GM18868 (cell line): ENCODE measurements at regions not wholly inside any gene's neighbourhood (a gene's known extent, or its start where the extent isn't known, plus 50 kb on each side); places are given as distances from the start of the nearest gene placed in this dataset.
A peak's percentile ranks its signal among the peaks of the same experiment; 100 is the strongest.
"Not testable (repeated sequence)": the region's sequence is repeated elsewhere in the genome, so short reads cannot be mapped to it uniquely, and the experiment has no call there.

Experiments
- ATAC-seq: cut with Tn5 transposase; IDR thresholded peaks from one replicate; pipeline ENCODE4 v1.9.1; 2021; ENCODE audit warnings: mild to moderate bottlenecking, moderate library complexity; ENCODE audit not compliant: unreplicated experiment

DNA sequence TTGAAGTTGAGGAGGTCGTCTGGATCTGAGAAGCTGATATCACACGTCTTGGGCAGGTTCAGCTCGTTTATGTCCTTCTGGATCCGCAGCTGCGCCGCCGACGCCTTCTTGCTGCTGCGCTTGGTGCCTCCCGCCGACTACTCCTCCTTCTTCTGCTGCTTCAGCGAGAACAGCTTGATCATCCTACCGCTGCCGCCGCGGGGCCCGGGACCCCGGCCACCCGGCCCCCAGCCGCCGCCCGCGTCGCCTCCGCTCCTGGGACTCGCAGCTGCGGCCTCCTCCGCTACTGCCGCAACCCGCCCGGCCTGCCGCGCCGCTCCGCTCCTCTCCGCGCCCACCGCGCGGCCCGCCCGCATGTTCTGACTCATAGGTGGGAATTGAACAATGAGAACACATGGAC, 1710.6 kb downstream of the TP53TG3F start:
- ATAC-seq = not testable (repeated sequence)

DNA sequence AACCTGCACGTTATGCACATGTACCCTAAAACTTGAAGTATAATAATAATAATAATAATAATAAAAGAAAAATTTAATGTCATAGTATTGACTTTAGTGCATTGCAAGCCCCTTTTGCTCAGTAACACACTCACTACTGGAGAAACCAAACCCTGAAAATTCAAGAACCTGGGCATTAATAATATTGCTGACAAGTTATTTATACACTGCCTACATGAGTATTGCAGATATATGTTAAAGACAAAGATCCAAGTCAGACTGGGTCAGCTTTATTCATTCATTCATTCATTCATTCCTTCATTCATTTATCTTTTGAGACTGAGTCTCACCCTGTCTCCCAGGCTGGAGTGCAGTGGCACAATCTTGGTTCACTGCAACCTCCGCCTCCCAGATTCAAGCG, 1711.2 kb downstream of the TP53TG3F start:
- no peak for ATAC-seq

DNA sequence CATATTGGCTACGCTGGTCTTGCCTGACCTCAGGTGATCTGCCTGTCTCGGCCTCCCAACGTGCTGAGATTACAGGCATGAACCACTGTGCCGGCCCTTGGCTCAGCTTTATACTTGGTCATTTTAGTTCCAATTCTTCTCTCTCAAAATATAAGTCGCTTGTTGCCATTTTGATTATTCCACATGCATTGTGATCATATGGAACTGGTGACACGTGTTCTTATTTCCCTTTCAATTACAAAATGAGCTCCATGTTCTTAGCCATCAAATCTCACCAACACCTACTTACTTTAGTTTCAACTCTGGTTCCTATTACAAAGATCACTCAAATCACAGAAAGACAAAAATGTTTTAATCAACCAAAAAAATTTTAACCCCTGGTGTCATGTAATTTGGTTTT, 1711.7 kb downstream of the TP53TG3F start:
- no peak for ATAC-seq

DNA sequence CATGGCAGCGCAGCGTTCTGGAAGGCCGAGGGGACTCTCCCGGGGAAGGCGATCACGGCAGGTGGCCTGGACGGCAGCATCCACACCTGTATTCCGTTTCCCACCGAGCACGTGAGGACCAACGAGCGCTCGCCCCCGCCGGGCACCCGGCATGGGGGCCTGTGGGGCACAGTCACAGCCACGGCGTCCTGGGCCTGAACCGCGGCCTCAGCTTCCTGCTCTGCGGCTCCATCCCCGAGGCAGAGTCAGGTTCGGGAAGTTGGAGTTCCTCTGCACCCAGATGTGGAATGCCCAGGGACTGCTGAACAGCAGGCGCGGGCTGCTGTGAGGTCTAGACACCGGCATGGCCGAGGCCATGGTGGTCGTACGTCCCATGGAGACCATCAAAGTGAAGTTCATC, 1713.9 kb downstream of the TP53TG3F start:
- no peak for ATAC-seq

DNA sequence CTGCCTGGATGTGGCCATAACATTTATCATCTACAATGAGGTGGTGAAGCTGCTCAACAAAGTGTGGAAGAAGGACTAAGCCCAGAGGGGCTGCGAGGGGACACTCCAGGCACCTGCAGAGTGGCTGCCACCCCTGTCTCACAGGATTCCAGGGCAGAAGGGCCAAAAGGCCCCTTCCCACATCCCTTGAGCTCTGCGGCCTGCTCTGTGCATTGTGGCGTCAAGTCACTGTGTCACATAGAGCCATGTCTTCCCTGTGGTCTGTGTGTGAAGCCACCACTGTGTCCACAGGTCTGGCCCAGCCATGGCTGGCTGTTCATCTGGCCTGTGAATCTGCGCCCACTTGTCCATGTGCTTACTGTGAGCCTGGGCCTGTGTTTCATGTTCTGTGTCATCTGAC, 1714.6 kb downstream of the TP53TG3F start:
- ATAC-seq = no peak

DNA sequence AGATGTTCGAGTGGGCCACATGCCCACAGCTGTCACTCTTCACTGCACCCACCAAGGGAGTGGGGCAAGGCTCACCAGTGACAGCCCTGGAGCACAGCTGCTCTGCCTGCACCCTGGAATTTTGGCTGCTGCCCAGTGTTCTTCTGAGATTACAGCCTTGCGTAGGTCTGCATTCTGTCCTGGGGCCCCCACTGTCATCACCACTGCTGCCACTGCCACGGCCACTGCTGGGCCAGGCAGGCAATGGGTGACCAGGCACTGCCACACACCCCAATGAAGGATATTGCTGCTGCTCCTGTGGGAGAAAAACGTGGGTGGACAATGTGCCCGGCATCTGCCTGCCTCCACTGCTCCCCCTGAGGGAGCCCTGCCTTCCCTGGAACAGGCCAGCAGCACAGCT, 1717.0 kb downstream of the TP53TG3F start:
- ATAC-seq = no peak

DNA sequence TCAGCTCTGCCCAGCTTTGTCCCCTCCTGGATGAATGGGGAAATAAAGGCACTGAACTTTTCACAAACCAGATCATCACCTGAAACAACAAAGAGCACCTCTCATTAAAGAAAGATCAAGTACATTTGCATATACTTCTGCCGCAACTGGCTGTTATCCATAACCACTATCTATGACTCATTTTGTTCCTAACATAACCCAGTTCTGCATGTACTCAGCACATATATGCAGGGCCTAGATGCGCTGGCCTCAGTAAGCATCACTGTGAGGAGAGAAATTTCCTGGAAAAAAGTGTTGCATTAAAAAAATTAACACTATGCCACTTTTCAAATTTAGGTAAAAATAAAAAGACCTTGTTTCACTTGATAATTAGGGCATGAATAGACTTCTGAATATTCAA, 1718.4 kb downstream of the TP53TG3F start:
- no peak for ATAC-seq

DNA sequence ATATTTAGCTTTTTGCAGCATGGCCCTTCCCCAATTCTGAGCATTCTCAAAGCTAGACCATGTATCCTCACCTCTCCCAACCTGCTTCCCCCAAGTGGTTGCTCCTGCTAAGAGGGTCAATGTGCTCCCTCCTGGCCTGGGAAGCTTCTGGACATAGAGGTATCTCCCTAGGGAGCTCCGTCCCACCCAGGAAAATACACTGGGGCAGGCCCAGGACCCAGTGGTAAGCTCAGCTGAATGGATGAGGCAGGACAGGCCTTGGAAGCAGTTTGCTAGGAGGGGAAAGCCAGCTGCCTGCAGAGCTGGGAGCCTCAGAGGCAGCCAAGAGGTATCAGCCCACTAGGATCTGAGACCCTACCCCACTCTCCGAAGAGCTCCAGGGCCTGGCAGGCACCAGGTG, 1721.6 kb downstream of the TP53TG3F start:
- ATAC-seq = no peak

DNA sequence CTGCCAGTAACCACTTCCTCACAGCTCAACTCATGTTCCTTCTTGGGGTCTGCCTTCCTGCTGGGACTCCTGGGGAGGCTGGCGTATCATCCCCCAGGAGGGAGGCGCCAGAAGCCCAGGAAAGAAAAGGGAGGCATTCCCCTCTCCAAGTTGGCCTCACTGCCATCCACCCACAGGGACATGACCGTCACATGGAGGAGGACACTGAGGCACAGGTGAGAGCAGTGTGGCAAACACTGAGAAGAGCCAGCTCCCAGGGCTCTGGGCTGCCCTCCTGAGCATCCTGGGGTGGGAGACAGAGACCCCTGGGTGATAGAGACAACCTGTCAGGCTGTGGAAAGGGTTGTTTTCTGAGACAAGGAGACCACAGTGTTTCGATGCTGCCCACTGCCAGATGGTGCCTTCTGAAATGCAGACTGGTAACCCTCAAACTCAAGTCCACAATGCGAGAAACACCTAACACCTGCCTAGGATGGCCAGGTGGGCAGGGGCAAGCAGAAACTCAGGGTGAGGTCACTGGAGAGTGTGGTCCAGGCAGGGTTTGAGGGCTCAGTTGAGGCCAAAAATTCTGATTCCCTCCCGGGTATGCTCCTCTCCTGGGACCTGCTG, 1722.1 kb downstream of the TP53TG3F start:
- ATAC-seq = no peak

DNA sequence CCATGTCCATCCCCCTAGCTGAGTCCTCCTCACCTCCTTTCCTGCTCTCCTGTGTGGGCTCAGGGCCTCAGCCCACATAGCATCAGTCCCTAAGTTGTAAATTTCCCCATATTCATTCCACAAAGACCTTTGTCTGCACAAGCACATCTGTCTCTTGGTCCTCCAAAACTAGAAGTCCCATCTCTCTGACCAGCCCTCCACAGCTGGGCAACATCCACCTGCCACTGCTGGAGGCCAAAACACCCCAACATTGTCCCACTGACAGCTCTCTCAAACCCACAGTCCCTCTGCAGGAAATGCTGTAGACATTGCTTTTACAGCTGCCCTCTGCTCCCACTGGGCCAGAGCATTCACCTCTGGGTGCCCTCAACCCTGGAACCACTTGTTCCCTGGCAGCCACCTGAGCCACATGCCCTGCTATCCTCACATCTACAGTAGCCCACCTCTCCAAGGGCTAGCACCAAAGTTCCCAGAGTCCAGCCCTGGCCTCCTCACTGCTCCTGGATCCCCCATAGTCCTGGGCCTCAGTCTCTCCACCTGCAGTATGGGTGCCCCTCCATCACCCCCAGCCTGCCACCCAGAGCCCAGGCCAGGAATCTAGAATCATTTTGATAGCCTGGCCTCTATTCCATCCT, 1722.7 kb downstream of the TP53TG3F start:
- no peak for ATAC-seq

DNA sequence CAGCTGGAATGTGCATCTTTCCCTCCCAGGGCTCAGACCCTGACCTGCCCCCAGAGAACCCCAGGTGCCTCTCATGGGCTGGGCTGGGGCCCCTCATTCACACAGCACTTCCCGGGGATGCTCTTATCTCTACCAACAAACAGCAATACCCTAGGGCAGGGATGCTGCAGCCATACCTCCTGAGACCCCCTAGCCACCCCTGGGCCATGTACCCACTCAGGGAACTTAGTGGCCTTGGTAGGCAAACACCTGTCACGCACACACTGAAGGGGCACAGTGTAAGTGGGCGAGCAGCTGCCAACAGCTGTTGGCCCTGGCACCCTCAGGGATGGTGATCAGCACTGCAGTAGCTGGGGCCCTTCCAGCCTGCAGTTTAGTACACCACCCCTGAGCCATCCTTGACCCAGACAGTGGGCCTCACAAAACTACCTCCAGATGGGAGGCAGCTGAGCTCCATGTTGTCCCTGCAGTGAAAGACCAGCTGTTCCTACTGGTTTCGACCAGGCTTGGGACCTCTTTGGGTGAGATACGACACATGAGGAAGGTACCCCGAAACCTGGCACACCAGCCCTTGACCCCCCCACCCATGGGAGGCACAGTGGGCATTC, 1723.6 kb downstream of the TP53TG3F start:
- ATAC-seq = no peak

DNA sequence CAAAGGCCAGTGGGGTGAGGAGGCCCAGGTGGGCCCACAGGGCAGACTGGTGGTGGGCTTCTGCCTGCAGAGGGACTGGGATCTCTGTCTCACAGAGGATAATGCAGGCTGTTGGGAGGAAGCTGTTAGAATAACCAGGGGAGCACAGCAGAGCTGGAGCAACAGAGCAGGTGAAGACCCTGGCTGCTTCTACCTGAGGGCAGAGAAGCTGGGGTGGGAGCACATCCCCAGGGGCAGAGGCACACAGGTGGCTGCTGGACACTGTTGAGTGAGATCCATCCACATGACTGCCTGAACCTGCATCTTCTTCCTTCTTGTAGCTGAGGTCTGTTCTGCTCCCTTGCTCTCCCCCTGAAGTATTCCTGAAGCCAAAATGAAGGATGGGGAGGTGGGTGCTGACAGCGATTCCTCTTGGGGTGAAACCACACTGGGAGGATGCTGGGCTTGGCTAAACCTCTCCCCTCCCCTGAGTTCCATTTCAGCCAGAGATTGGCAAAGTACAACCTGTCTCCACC, 1725.0 kb downstream of the TP53TG3F start:
- ATAC-seq = no peak

DNA sequence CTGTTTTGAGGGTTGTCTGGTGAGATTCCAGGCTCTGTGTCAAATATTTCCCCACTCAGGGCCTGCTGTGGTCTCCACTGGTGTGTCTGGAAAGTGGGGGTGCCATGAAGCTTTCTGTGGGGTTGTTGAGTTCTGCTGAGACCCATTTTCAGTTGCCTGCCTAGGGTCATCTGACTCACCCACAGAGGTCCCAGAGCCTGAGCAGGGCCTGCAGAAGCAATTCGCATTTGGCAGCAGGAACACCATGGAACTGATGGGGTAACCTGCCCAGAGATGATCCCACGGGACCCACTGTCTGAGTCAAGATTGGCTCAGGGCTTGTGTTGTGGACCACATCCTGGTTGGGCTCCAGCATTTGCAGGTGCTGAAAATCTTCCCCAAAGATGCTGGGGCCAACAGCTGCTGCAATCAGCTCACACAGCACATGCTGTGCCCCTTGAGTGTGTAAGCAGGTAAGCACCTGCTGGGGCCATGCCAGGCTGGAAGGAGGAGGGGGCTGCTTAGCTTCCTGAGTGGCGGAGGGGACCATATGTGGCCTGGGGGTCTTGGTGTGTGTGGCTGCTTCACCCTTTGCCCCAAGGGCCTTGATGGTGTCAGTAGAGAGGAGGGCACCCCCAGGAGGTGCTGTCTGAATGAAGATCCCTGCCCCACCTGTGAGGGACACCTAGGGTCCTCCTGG, 1726.1 kb downstream of the TP53TG3F start:
- no peak for ATAC-seq

DNA sequence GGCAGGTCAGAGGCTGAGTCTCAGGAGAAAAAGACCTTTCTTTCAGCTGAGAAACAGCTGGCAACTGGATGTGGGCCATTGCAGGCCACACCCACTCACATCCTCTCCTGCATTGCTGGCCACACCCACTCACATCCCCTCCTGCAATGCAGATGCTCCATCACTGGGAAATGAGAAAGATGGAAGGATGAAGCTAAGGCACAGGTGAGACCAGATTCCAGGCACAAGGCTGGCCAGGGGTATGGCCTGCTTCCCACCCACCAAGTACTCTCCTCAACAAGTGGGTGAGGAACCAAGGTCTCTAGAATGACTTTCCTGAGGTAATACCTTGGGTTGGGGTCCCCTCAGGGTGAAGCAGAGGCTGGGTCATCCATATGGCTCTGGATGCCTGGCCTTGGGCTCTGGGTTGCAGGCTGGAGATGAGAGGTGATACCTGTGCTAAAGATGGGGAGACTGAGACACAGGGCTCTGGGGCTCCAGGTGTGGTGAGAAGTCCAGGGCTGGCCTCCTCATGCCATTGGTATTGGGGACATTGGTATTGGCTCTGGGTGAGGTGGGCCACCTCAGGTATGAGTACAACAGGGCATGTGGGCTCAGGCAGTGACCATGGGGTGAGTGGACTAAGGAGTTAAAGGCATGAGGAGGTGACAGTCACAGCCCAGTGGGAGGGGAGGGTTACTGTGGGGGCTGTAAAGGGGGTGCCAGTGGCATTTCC, 1726.8 kb downstream of the TP53TG3F start:
- ATAC-seq = no peak

DNA sequence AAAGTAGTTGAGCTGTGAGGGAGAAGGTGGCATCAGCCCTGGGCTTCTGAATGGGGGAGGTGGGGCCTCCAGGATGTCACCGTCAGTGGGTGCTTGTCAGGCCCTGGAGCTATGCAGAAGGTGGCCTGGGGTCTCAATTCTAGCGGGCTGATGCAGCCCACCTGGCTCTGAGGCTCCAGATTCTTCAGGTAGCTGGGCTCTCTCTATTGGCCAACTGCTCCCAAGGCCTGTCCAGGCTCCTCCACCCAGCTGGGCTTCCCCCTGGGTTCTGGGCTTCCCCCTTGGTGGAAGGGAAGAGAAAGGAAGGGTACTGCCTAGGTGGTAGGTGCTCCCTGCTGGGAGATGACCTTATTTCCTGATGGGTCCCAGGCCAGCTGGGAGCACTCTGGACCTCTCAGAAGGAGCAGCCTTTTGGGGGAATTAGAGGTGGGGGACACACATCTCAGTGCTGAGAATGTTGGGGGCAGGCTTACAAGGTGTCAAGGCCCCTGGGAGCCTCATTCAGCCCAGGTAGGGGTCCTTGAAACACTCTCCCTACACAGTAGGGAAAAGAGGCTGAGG, 1728.3 kb downstream of the TP53TG3F start:
- ATAC-seq = no peak

DNA sequence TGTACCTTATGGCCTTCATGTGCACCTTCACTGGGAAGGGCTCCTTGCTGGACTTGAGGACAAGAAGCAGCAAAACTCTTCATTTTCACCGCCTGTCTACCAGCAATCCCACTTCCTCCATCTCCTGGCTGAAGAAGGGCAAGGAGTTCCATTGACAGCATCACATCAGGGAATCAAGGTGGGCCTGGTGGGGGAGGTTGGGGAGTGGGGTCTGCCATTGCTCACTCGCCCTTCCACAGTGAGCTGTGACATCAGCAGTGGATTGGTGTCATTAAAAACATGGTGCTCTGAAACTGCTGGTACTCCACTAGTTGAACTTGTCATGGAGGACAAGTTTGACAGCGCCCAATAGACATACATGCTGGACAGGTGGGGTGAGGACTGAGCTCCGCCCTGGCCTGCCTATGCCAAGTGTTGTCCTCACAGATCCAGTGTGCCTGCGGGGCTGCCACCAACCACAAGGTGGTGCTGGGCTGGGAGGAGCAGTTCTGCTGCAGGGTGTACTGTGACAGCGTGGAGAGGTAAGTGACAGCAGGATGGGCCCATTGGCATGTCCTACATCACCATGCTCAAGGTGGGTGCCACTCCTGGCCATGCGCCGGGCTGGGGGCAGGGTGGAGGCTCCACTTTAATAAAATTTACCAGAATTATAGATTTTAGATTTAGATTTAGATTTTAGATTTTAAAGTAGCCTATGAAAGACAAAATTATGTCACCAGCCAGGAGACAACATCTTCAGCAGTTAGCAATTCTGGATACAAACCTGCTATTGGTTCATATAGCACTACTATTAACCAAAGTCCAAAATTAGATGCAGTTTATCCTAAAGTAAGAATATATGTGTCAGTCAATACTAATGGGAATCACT, 1729.1 kb downstream of the TP53TG3F start:
- ATAC-seq = peak; percentile 56

DNA sequence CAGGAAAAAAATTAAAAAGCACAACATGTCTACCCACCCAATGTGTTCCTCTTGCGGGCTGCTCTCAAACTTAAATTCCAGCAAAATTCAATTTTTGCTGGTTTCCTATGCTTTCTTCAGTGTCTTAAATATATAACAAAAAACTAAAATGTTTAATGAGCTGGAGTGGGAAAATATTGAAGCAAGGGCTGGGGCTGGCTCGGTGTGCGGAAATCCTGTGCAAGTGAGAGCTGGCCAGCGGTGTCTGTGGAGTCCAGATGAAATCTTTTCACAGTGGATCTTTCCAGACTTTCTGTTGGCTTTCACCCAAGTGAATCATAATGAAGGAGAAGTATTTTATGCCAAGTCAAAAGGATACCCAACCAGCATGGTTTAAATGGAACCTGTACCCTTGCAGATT, 1733.6 kb downstream of the TP53TG3F start:
- ATAC-seq = no peak

DNA sequence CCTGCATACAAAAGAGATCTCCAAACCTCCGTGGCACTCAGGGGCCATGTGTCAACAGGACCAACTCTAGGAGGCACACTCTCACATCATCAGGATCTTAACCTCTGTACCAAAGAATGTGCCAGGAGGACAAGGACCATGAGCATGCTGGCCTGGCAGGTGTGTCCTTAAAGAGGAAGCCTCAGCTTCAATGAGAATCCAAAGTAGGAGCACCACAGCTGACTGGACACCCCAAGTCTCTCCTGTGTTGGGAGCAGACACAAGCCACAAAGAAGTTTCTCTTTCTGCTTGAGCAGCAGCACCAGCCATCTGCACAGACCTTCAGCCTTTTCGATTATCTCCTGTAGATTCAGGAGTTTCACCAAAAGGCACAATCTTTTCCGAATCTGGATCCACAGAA, 1734.5 kb downstream of the TP53TG3F start:
- no peak for ATAC-seq

DNA sequence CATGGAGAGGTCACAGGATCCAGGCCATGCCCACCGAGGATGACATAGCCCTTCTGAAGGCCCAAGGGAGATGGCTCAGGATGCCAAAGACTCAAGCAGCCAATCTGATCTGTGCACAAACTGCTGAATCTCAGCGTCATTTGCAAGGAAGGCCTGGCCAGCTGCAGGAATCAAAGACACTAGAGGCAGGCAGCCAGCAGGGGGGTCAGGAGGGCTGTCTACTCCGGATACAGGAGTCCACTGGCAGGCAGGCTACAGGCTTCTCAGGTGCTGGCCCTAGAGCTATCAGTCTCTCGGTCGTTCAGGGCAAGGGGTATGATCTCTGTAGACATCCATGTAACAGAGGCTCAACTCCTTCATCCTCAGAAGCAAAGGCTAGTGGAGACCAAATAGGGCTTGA, 1735.3 kb downstream of the TP53TG3F start:
- no peak for ATAC-seq
